ENCODE measurements at regions not wholly inside any gene's neighbourhood (a gene's known extent, or its start where the extent isn't known, plus 50 kb on each side); places are given as distances from the start of the nearest gene placed in this dataset.
"Not testable (repeated sequence)": the region's sequence is repeated elsewhere in the genome, so short reads cannot be mapped to it uniquely, and the experiment has no call there.

GRCh38 chr16:13811834-13812233, 108.1 kb upstream of the ERCC4 start:
- DNase-seq: peak in 1 of 2 experiments; percentile 8
- TF ChIP-seq POLR2A (IDR thresholded peaks at IDR 0.05; ENCODE audit: low read length) (no peak), GATA1 (IDR thresholded peaks at IDR 0.05; ENCODE audit: low read depth, low read length) (no peak)

GRCh38 chr16:13816701-13817100, 103.3 kb upstream of the ERCC4 start:
- TF ChIP-seq GATA1 (IDR thresholded peaks at IDR 0.05; ENCODE audit: low read depth, low read length) (no peak), POLR2A (IDR thresholded peaks at IDR 0.05; ENCODE audit: low read length) (no peak)
- no peak for DNase-seq

GRCh38 chr16:13823501-13823900, 96.5 kb upstream of the ERCC4 start:
- TF ChIP-seq POLR2A (IDR thresholded peaks at IDR 0.05; ENCODE audit: low read length): no peak
- TF ChIP-seq GATA1 (IDR thresholded peaks at IDR 0.05; ENCODE audit: low read depth, low read length): no peak

GRCh38 chr16:13829697-13830299, 90.2 kb upstream of the ERCC4 start:
- TF ChIP-seq POLR2A (IDR thresholded peaks at IDR 0.05; ENCODE audit: low read length): no peak
- no peak for TF ChIP-seq GATA1 (IDR thresholded peaks at IDR 0.05; ENCODE audit: low read depth, low read length)
- no peak for DNase-seq

More at GRCh38 chr16:13823501-13823900, 96.5 kb upstream of the ERCC4 start:
- DNase-seq: no peak

- DNase-seq: no peak
- TF ChIP-seq POLR2A (IDR thresholded peaks at IDR 0.05; ENCODE audit: low read length): no peak
- TF ChIP-seq GATA1 (IDR thresholded peaks at IDR 0.05; ENCODE audit: low read depth, low read length): no peak
Measured at GRCh38 chr16:13833515-13833914, 86.4 kb upstream of the ERCC4 start.

GRCh38 chr16:13835387-13835786, 84.6 kb upstream of the ERCC4 start:
- DNase-seq: no peak
- TF ChIP-seq POLR2A (IDR thresholded peaks at IDR 0.05; ENCODE audit: low read length): no peak
- TF ChIP-seq GATA1 (IDR thresholded peaks at IDR 0.05; ENCODE audit: low read depth, low read length): no peak

GRCh38 chr16:13835935-13836730, 83.8 kb upstream of the ERCC4 start:
- DNase-seq: no peak
- TF ChIP-seq POLR2A (IDR thresholded peaks at IDR 0.05; ENCODE audit: low read length) (no peak), GATA1 (IDR thresholded peaks at IDR 0.05; ENCODE audit: low read depth, low read length) (no peak)

GRCh38 chr16:13838401-13839190, 81.4 kb upstream of the ERCC4 start:
- DNase-seq: no peak

GRCh38 chr16:13839577-13839976, 80.4 kb upstream of the ERCC4 start:
- DNase-seq: peak in 1 of 2 experiments; percentile 6
- TF ChIP-seq POLR2A (IDR thresholded peaks at IDR 0.05; ENCODE audit: low read length) (no peak), GATA1 (IDR thresholded peaks at IDR 0.05; ENCODE audit: low read depth, low read length) (no peak)

More at GRCh38 chr16:13838401-13839190, 81.4 kb upstream of the ERCC4 start:
- no peak for TF ChIP-seq POLR2A (IDR thresholded peaks at IDR 0.05; ENCODE audit: low read length)
- no peak for TF ChIP-seq GATA1 (IDR thresholded peaks at IDR 0.05; ENCODE audit: low read depth, low read length)

GRCh38 chr16:13845232-13845631, 74.7 kb upstream of the ERCC4 start:
- no peak for TF ChIP-seq GATA1 (IDR thresholded peaks at IDR 0.05; ENCODE audit: low read depth, low read length)
- no peak for TF ChIP-seq POLR2A (IDR thresholded peaks at IDR 0.05; ENCODE audit: low read length)
- no peak for DNase-seq

- DNase-seq: no peak
- no peak for TF ChIP-seq POLR2A (IDR thresholded peaks at IDR 0.05; ENCODE audit: low read length)
- no peak for TF ChIP-seq GATA1 (IDR thresholded peaks at IDR 0.05; ENCODE audit: low read depth, low read length)
Measured at GRCh38 chr16:13848795-13849194, 71.2 kb upstream of the ERCC4 start.

- DNase-seq: not testable (repeated sequence)
Measured at GRCh38 chr16:13850173-13850572, 69.8 kb upstream of the ERCC4 start.

GRCh38 chr16:13852827-13853226, 67.1 kb upstream of the ERCC4 start:
- DNase-seq: no peak
- TF ChIP-seq GATA1 (IDR thresholded peaks at IDR 0.05; ENCODE audit: low read depth, low read length) (no peak), POLR2A (IDR thresholded peaks at IDR 0.05; ENCODE audit: low read length) (no peak)

GRCh38 chr16:13856398-13856797, 63.6 kb upstream of the ERCC4 start:
- no peak for DNase-seq
- TF ChIP-seq POLR2A (IDR thresholded peaks at IDR 0.05; ENCODE audit: low read length): no peak
- TF ChIP-seq GATA1 (IDR thresholded peaks at IDR 0.05; ENCODE audit: low read depth, low read length): no peak

All from erythroblast (primary cell).